ENCODE measurements at regions not wholly inside any gene's neighbourhood (a gene's known extent, or its start where the extent isn't known, plus 50 kb on each side); places are given as distances from the start of the nearest gene placed in this dataset.

DNA sequence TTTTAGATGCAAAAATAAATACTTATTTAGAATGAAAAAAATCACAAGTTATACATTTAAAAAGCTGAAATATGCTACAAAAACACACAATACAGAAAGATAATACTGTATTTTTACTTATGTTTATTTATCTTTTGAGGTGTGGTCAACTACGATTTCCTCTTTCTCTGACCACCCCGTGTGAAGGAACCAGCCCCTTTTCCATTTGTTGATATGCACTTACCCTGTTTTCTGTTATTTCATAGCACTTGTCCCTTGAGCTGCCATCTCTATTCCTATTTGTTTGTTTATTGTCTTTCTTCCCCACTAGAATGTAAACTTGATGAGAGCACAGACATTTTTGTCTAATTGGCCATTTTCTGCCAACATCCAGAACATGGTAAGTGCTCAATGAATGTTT is 460.5 kb upstream of the TRIB2 start:
- H3K27ac ChIP-seq (ENCODE audit: low read depth, low read length): no peak overlapping the region
- Mint-ChIP-seq H3K9me3 (peaks cover 0 to 6% (median 0%) of the 10 kb centered on the region in 11 donors), H3K4me3 (no peak overlapping the region), H3K4me1 (peaks cover 0 to 5% (median 0%) of the 10 kb centered on the region in 7 donors), H3K36me3 (peaks cover 0 to under 1% (median 0%) of the 10 kb centered on the region in 5 donors), H3K27ac (no peak overlapping the region), H3K27me3 (peaks cover 0 to 16% (median 0%) of the 10 kb centered on the region in 5 donors)
- H3K27me3 ChIP-seq (ENCODE audit: control insufficient read depth in 2 of 2, insufficient read depth in 2 of 2, low read length in 2 of 2): no peaks in the 10 kb centered on the region
- ChIA-PET CTCF (interaction anchor here (1.3 kb wide), 1 partner anchor 8 kb away, joined by 3 read pairs; no protein-coding TSS in a partner anchor), POLR2A (interaction anchor here (1.1 kb wide), 1 partner anchor 16 kb away, joined by 3 read pairs; no protein-coding TSS in a partner anchor)
- no peaks in the 10 kb centered on the region for H3K36me3 ChIP-seq (ENCODE audit: control insufficient read depth in 2 of 3, insufficient read depth in 3 of 3, low read length in 3 of 3)
- H3K4me1 ChIP-seq (ENCODE audit: control insufficient read depth in 2 of 2, insufficient read depth in 2 of 2, low read length in 2 of 2): no peaks in the 10 kb centered on the region
- H3K9me3 ChIP-seq (ENCODE audit: control insufficient read depth in 2 of 3, low read length in 3 of 3): no peaks in the 10 kb centered on the region
- ATAC-seq: no peak
- no peak overlapping the region for H3K4me3 ChIP-seq (ENCODE audit: low read length)
- intact Hi-C loops (cut with micrococcal nuclease): loop anchor here in 1 of 2 donors (10.0 kb wide), 1 partner anchor 391 kb away; no protein-coding TSS in a partner anchor
- no peak for DNase-seq

DNA sequence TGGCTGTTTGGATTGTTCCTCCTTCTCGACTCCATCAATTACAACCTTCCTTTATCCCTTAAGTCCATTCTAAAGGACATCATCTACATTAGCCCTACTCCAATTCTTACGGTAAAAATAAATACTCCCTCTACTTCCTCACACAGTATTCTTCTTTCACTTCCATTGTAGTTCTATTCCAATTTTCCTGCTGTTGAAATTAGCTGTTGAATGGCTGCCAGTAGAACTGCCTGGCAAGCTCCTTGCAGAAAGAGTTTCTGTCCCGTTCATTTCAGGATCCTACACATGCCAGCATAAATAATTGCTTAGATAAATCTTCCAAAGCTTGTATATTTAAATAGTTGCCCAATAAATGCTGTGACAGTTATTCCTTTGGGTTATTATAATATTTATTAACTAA is 459.3 kb upstream of the TRIB2 start:
- Histone ChIP-seq H3K4me1 (ENCODE audit: control insufficient read depth in 2 of 2, insufficient read depth in 2 of 2, low read length in 2 of 2) (peaks cover 0 to 4% of the 10 kb centered on the region in 2 donors), H3K4me3 (ENCODE audit: low read length) (no peak overlapping the region), H3K27me3 (ENCODE audit: control insufficient read depth in 2 of 2, insufficient read depth in 2 of 2, low read length in 2 of 2) (no peaks in the 10 kb centered on the region), H3K27ac (ENCODE audit: low read depth, low read length) (no peak overlapping the region), H3K36me3 (ENCODE audit: control insufficient read depth in 2 of 3, insufficient read depth in 3 of 3, low read length in 3 of 3) (no peaks in the 10 kb centered on the region), H3K9me3 (ENCODE audit: control insufficient read depth in 2 of 3, low read length in 3 of 3) (no peaks in the 10 kb centered on the region)
- ChIA-PET CTCF (interaction anchor here (0.7 to 1.3 kb wide), 2 partner anchors 10 to 472 kb away, joined by 3 read pairs; no protein-coding TSS in a partner anchor), POLR2A (no interaction called here)
- no peak for DNase-seq
- Mint-ChIP-seq H3K27me3 (peaks cover 0 to 16% (median 0%) of the 10 kb centered on the region in 5 donors), H3K9me3 (peaks cover 0 to 6% (median 0%) of the 10 kb centered on the region in 11 donors), H3K36me3 (peaks cover 0 to 2% (median 0%) of the 10 kb centered on the region in 5 donors), H3K4me3 (no peak overlapping the region), H3K27ac (no peak overlapping the region), H3K4me1 (peaks cover 0 to 17% (median 12%) of the 10 kb centered on the region in 7 donors)
- intact Hi-C loops (cut with micrococcal nuclease): loop anchor here in 1 of 2 donors (10.0 kb wide), 1 partner anchor 393 kb away; no protein-coding TSS in a partner anchor
- no peak for ATAC-seq

DNA sequence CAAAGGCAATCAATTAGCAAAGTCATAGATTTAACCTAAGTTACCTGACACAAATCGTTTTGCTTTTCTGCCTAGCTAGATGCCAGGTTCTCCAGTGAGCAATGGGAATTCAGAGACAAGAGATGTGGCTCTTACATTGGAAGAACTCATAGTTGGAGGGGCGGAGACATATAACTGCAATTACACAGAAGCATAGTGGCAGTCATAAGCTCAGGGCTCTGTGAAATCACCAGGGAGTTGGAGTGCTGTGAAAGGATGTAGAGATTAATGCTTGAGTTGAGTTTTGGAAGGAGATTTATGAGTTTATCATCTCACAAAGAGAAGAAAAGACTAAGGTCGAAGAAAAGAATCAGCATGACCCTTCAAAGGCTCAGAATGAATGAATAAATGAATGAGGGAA is 457.2 kb upstream of the TRIB2 start:
- POLR2A ChIA-PET: interaction anchor here (1.4 kb wide), 1 partner anchor 54 kb away, joined by 3 read pairs; no protein-coding TSS in a partner anchor
- no peak overlapping the region for H3K4me3 Mint-ChIP-seq
- H3K9me3 ChIP-seq (ENCODE audit: control insufficient read depth in 2 of 3, low read length in 3 of 3): no peaks in the 10 kb centered on the region
- ATAC-seq: no peak
- H3K4me3 ChIP-seq (ENCODE audit: low read length): no peak overlapping the region
- CTCF ChIA-PET: no interaction called here
- intact Hi-C loops (cut with micrococcal nuclease): loop anchor here in 1 of 2 donors (10.0 kb wide), 1 partner anchor 395 kb away; no protein-coding TSS in a partner anchor
- H3K4me1 Mint-ChIP-seq: peaks cover 8 to 37% (median 31%) of the 10 kb centered on the region in 7 donors
- no peaks in the 10 kb centered on the region for H3K27me3 ChIP-seq (ENCODE audit: control insufficient read depth in 2 of 2, insufficient read depth in 2 of 2, low read length in 2 of 2)
- DNase-seq: no peak
- H3K27me3 Mint-ChIP-seq: peaks cover 0 to 16% (median 0%) of the 10 kb centered on the region in 5 donors
- no peaks in the 10 kb centered on the region for H3K36me3 ChIP-seq (ENCODE audit: control insufficient read depth in 2 of 3, insufficient read depth in 3 of 3, low read length in 3 of 3)
- H3K27ac Mint-ChIP-seq: no peak overlapping the region
- H3K27ac ChIP-seq (ENCODE audit: low read depth, low read length): no peak overlapping the region
- H3K36me3 Mint-ChIP-seq: peaks cover 0 to 2% (median 0%) of the 10 kb centered on the region in 5 donors
- H3K9me3 Mint-ChIP-seq: peaks cover 0 to 6% (median 2%) of the 10 kb centered on the region in 11 donors
- peaks cover 0 to 23% of the 10 kb centered on the region in 2 donors for H3K4me1 ChIP-seq (ENCODE audit: control insufficient read depth in 2 of 2, insufficient read depth in 2 of 2, low read length in 2 of 2)

DNA sequence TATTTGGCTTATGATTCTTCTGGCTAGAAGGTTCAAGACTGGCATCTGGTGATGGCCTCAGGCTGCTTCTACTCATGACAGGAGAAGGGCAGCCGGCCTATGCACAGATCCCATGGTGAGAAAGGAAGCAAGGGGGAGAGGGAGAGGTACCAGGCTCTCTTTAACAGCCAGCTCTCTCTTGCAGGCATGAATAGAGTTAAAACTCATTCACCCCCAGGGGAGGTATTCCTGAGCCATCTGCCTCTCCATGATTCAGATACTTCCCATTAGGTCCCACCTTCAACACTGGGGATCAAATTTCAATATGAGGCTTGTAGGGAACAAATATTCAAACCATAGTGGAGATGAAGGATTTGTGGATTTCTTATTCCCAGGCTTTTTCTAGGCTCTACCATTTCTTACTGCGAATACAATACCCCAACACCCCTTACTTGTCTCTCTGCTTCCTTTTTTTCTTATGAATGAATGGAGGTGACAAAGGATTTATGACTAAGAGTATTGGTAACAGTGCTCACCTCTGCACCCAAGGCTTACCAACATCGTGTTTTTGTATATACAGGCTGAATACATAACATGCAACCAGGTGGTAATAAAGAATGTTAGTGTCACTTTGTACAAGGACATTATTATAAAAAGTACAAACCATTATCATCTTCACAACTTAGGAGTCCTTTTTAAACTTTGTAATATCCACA is 454.6 kb upstream of the TRIB2 start:
- no peak for ATAC-seq
- ChIA-PET POLR2A (interaction anchor here (0.8 kb wide), 1 partner anchor 9 kb away, joined by 6 read pairs; no protein-coding TSS in a partner anchor), CTCF (no interaction called here)
- Mint-ChIP-seq H3K4me3 (peak overlapping the region in 2 of 10 donors; percentile 12 to 36), H3K9me3 (peaks cover 0 to 6% (median 2%) of the 10 kb centered on the region in 11 donors), H3K4me1 (peaks cover 9 to 55% (median 47%) of the 10 kb centered on the region in 7 donors), H3K36me3 (peaks cover 0 to 2% (median 0%) of the 10 kb centered on the region in 5 donors), H3K27me3 (peaks cover 0 to 9% (median 0%) of the 10 kb centered on the region in 5 donors), H3K27ac (peak overlapping the region in 6 of 9 donors; percentile 11 to 83 (median 58))
- Histone ChIP-seq H3K9me3 (ENCODE audit: control insufficient read depth in 2 of 3, low read length in 3 of 3) (no peaks in the 10 kb centered on the region), H3K4me3 (ENCODE audit: low read length) (no peak overlapping the region), H3K4me1 (ENCODE audit: control insufficient read depth in 2 of 2, insufficient read depth in 2 of 2, low read length in 2 of 2) (peaks cover 0 to 30% of the 10 kb centered on the region in 2 donors), H3K27ac (ENCODE audit: low read depth, low read length) (no peak overlapping the region), H3K27me3 (ENCODE audit: control insufficient read depth in 2 of 2, insufficient read depth in 2 of 2, low read length in 2 of 2) (no peaks in the 10 kb centered on the region), H3K36me3 (ENCODE audit: control insufficient read depth in 2 of 3, insufficient read depth in 3 of 3, low read length in 3 of 3) (no peaks in the 10 kb centered on the region)
- DNase-seq: no peak
- intact Hi-C loops (cut with micrococcal nuclease): loop anchor here in 1 of 2 donors (5.0 kb wide), 1 partner anchor 135 kb away; no protein-coding TSS in a partner anchor

DNA sequence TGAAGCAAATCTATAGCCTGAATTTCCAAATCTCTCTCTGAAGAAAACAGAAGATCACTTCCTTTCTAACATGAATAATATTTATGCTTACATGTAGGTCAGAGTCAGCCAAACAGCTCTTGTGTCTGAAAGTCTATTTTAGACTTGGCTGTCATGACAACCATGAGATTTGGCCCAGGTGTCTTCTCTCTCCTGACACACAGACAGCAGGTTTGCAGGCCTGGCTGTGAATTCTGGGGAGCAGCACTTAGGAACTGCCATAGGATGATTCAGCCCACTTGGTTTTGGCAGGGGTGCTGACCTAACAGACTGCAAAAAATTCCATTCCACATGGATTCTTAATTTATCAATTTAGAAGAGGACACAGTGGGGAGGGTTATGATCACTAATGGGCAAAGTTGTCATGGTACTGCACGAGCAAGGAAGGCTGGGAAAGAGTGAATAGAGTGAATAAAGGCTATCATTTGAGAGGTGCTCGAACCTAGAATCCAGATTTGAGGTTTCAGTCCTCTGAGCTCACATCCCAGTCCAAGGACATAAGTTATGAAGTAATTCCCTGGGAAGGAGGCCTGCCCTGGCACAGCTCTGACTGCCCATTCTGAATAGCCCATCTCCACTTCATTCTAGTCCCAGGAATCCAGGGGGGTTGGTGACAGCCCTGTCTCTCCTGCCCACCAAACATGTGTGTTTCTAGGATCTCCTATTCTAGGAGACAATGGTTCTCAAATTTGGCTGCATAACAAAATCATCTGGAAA is 453.9 kb upstream of the TRIB2 start:
- intact Hi-C loops (cut with micrococcal nuclease): loop anchor here in 1 of 2 donors (5.0 kb wide), 1 partner anchor 136 kb away; no protein-coding TSS in a partner anchor
- Mint-ChIP-seq H3K27me3 (peaks cover 0 to 10% (median 0%) of the 10 kb centered on the region in 5 donors), H3K9me3 (peaks cover 0 to 6% (median 2%) of the 10 kb centered on the region in 11 donors), H3K27ac (peak overlapping the region in 7 of 9 donors; percentile 7 to 83 (median 36)), H3K4me1 (peaks cover 9 to 55% (median 47%) of the 10 kb centered on the region in 7 donors), H3K36me3 (peaks cover 0 to 3% (median 0%) of the 10 kb centered on the region in 5 donors), H3K4me3 (peak overlapping the region in 2 of 10 donors; percentile 12 to 36)
- ChIA-PET POLR2A (interaction anchor here (1.3 kb wide), 1 partner anchor 9 kb away, joined by 3 read pairs; no protein-coding TSS in a partner anchor), CTCF (no interaction called here)
- Histone ChIP-seq H3K27me3 (ENCODE audit: control insufficient read depth in 2 of 2, insufficient read depth in 2 of 2, low read length in 2 of 2) (no peaks in the 10 kb centered on the region), H3K27ac (ENCODE audit: low read depth, low read length) (no peak overlapping the region), H3K36me3 (ENCODE audit: control insufficient read depth in 2 of 3, insufficient read depth in 3 of 3, low read length in 3 of 3) (no peaks in the 10 kb centered on the region), H3K9me3 (ENCODE audit: control insufficient read depth in 2 of 3, low read length in 3 of 3) (no peaks in the 10 kb centered on the region), H3K4me3 (ENCODE audit: low read length) (no peak overlapping the region), H3K4me1 (ENCODE audit: control insufficient read depth in 2 of 2, insufficient read depth in 2 of 2, low read length in 2 of 2) (peaks cover 0 to 30% of the 10 kb centered on the region in 2 donors)
- DNase-seq: peak in 3 of 9 donors; percentile 8 to 43 (median 25)
- ATAC-seq: peak; percentile 50

DNA sequence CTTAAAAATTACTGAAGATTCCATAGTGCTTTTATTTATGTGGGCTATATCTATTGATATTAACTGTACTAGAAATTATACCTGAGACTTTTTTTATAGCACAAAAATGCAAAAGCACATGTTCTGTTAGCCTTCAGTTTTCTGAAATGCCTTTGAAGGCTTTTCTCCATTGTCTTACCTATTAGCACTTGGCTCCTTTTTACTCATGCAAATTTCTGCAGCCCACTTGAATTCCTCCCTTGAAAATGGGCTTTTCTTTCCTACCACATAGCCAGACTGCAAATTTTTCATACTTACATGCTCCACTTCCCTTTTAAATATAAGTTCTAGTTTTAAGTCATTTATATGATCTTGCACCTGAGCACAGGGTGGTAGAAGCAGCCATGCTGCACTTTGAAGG is 453.0 kb upstream of the TRIB2 start:
- Histone ChIP-seq H3K27me3 (ENCODE audit: control insufficient read depth in 2 of 2, insufficient read depth in 2 of 2, low read length in 2 of 2) (no peaks in the 10 kb centered on the region), H3K9me3 (ENCODE audit: control insufficient read depth in 2 of 3, low read length in 3 of 3) (no peaks in the 10 kb centered on the region), H3K4me3 (ENCODE audit: low read length) (no peak overlapping the region), H3K36me3 (ENCODE audit: control insufficient read depth in 2 of 3, insufficient read depth in 3 of 3, low read length in 3 of 3) (no peaks in the 10 kb centered on the region), H3K4me1 (ENCODE audit: control insufficient read depth in 2 of 2, insufficient read depth in 2 of 2, low read length in 2 of 2) (peaks cover 0 to 30% of the 10 kb centered on the region in 2 donors), H3K27ac (ENCODE audit: low read depth, low read length) (peak overlapping the region; percentile 15)
- ChIA-PET CTCF (no interaction called here), POLR2A (interaction anchor here (0.5 to 1.3 kb wide), 2 partner anchors 10 to 105 kb away, joined by 3 read pairs; no protein-coding TSS in a partner anchor)
- DNase-seq (no peak), ATAC-seq (no peak)
- intact Hi-C loops (cut with micrococcal nuclease): loop anchor here in 1 of 2 donors (5.0 kb wide), 1 partner anchor 136 kb away; no protein-coding TSS in a partner anchor
- Mint-ChIP-seq H3K36me3 (peaks cover 0 to 3% (median 0%) of the 10 kb centered on the region in 5 donors), H3K27me3 (peaks cover 0 to 11% (median 0%) of the 10 kb centered on the region in 5 donors), H3K4me1 (peaks cover 9 to 55% (median 47%) of the 10 kb centered on the region in 7 donors), H3K4me3 (peak overlapping the region in 5 of 10 donors; percentile 3 to 55 (median 36)), H3K9me3 (peaks cover 0 to 6% (median 2%) of the 10 kb centered on the region in 11 donors), H3K27ac (peak overlapping the region in 8 of 9 donors; percentile 23 to 91 (median 82))

Measured in naive thymus-derived CD4-positive, alpha-beta T cell (primary cell).